CD4-positive, alpha-beta T cell treated with Interleukin-17A for 1 hour (primary cell): ENCODE measurements at regions not wholly inside any gene's neighbourhood (a gene's known extent, or its start where the extent isn't known, plus 50 kb on each side); places are given as distances from the start of the nearest gene placed in this dataset.
"Not testable (repeated sequence)": the region's sequence is repeated elsewhere in the genome, so short reads cannot be mapped to it uniquely, and the experiment has no call there.

Experiments
- DNase-seq: peaks from one replicate; pipeline ENCODE4 v3.0.0-alpha.2; 2020

GRCh38 chr10:35819011-35819410 is 176.9 kb upstream of the FZD8 start:
- DNase-seq = no peak

- DNase-seq = not testable (repeated sequence)
Measured at GRCh38 chr10:35817109-35817508, 175.0 kb upstream of the FZD8 start.

GRCh38 chr10:35813219-35813618 is 171.1 kb upstream of the FZD8 start:
- DNase-seq = no peak

GRCh38 chr10:35808344-35808743 is 166.2 kb upstream of the FZD8 start:
- DNase-seq = no peak

- DNase-seq = no peak
Measured at GRCh38 chr10:35803046-35803445, 160.9 kb upstream of the FZD8 start.

- DNase-seq = no peak
Measured at GRCh38 chr10:35797187-35797586, 155.1 kb upstream of the FZD8 start.

- DNase-seq = no peak
Measured at GRCh38 chr10:35795131-35795824, 153.2 kb upstream of the FZD8 start.

GRCh38 chr10:35794703-35795102 is 152.6 kb upstream of the FZD8 start:
- DNase-seq = no peak

- DNase-seq = no peak
Measured at GRCh38 chr10:35792291-35792690, 150.2 kb upstream of the FZD8 start.

- no peak for DNase-seq
Measured at GRCh38 chr10:35789996-35790395, 147.9 kb upstream of the FZD8 start.

- no peak for DNase-seq
Measured at GRCh38 chr10:35784751-35785150, 142.7 kb upstream of the FZD8 start.

- no peak for DNase-seq
Measured at GRCh38 chr10:35783305-35783838, 141.3 kb upstream of the FZD8 start.

- DNase-seq = no peak
Measured at GRCh38 chr10:35781643-35782035, 139.5 kb upstream of the FZD8 start.

GRCh38 chr10:35780970-35781642 is 139.0 kb upstream of the FZD8 start:
- no peak for DNase-seq

- DNase-seq = no peak
Measured at GRCh38 chr10:35778306-35778705, 136.2 kb upstream of the FZD8 start.

GRCh38 chr10:35776557-35776956 is 134.5 kb upstream of the FZD8 start:
- not testable (repeated sequence) for DNase-seq

GRCh38 chr10:35774109-35774508 is 132.0 kb upstream of the FZD8 start:
- no peak for DNase-seq

GRCh38 chr10:35770817-35771355 is 128.8 kb upstream of the FZD8 start:
- no peak for DNase-seq

- DNase-seq = no peak
Measured at GRCh38 chr10:35769795-35770194, 127.7 kb upstream of the FZD8 start.

- no peak for DNase-seq
Measured at GRCh38 chr10:35768731-35769130, 126.6 kb upstream of the FZD8 start.

GRCh38 chr10:35768011-35768410 is 125.9 kb upstream of the FZD8 start:
- no peak for DNase-seq

GRCh38 chr10:35765996-35766395 is 123.9 kb upstream of the FZD8 start:
- DNase-seq = no peak

- no peak for DNase-seq
Measured at GRCh38 chr10:35765066-35765527, 123.0 kb upstream of the FZD8 start.
